ENCODE measurements at regions not wholly inside any gene's neighbourhood (a gene's known extent, or its start where the extent isn't known, plus 50 kb on each side); places are given as distances from the start of the nearest gene placed in this dataset.
"Not testable (repeated sequence)": the region's sequence is repeated elsewhere in the genome, so short reads cannot be mapped to it uniquely, and the experiment has no call there.

DNA sequence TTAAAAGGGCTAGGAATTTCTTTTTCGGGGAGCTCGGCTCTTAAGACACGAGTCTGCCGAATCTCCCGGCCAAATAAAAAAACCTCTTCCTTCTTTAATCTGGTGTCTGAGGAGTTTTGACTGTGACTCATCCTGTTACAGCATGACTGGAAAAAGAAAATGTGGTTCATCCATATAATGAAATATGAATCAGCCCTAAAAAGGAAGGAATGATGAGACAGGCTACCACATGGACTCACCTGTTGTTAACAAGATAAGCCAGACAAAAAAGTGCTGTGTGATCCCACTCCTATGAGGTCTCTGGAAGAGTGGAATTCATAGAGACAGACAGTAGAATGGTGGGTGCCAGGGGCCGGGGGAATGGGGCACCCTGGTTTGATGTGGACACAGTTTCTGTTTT is 257.0 kb upstream of the PLCXD1 start:
- H3K36me3 Mint-ChIP-seq; H3K27me3 Mint-ChIP-seq; POLR2A ChIA-PET; H3K36me3 ChIP-seq (ENCODE audit: control insufficient read depth in 2 of 2, extremely low read depth in 1 of 2, insufficient read depth in 1 of 2, low read length in 1 of 2); DNase-seq; H3K27me3 ChIP-seq (replicated peaks in 1 of 2; ENCODE audit: control insufficient read depth in 2 of 2, extremely low read depth in 1 of 2, insufficient read depth in 2 of 2, low read length in 1 of 2); H3K9me3 Mint-ChIP-seq; H3K9me3 ChIP-seq; ATAC-seq (replicated peaks in 1 of 4); H3K27ac Mint-ChIP-seq; H3K27ac ChIP-seq (ENCODE audit: low read length); H3K4me1 ChIP-seq (ENCODE audit: control insufficient read depth in 1 of 2, extremely low read depth in 1 of 2, insufficient read depth in 2 of 2, low read length in 2 of 2); H3K4me3 ChIP-seq (ENCODE audit: control insufficient read depth in 1 of 2, extremely low read depth in 1 of 2, low read length in 1 of 2); H3K4me3 Mint-ChIP-seq; CTCF ChIA-PET; H3K4me1 Mint-ChIP-seq: not testable (repeated sequence)
- no CpG with 5 or more reads among the region's 6 CpGs for WGBS (ENCODE audit: insufficient coverage)

Data from T-cell (primary cell).